Cardiac muscle cell (in vitro differentiated cells and primary cell): ENCODE measurements at regions not wholly inside any gene's neighbourhood (a gene's known extent, or its start where the extent isn't known, plus 50 kb on each side); places are given as distances from the start of the nearest gene placed in this dataset.

Experiments
- DNase-seq, 2 donors: peaks; one replicate each; pipeline versions ENCODE4 v3.0.0 to v3.0.0-alpha.2; 2010 to 2017; ENCODE audit warnings: low read depth in 1 of 2, low spot score in 1 of 2
- H3K27ac ChIP-seq: fragments of 200-600 bp; sonication (generic); 2 replicates; pipeline ENCODE4 v1.5.1; 2016
- H3K27me3 ChIP-seq: fragments of 200-600 bp; sonication (generic); 2 replicates; pipeline ENCODE4 v1.6.0; 2016; ENCODE audit warnings: control low read depth
- H3K36me3 ChIP-seq: fragments of 200-600 bp; sonication (generic); 2 replicates; pipeline ENCODE4 v1.5.1; 2016; ENCODE audit warnings: control low read depth
- H3K4me1 ChIP-seq: fragments of 200-600 bp; sonication (generic); 2 replicates; pipeline ENCODE4 v1.8.1; 2017; ENCODE audit warnings: low read depth, mild to moderate bottlenecking, mixed run types
- H3K4me3 ChIP-seq: fragments of 200-600 bp; sonication (generic); 2 replicates; pipeline ENCODE4 v1.5.1; 2016; ENCODE audit warnings: mild to moderate bottlenecking
- H3K9me3 ChIP-seq: fragments of 200-600 bp; sonication (generic); 2 replicates; pipeline ENCODE4 v1.5.1; 2017; ENCODE audit warnings: low read depth, mild to moderate bottlenecking, control low read depth
- TF ChIP-seq, protein P1 (sequence below): IDR thresholded peaks from 2 replicates; pipeline ENCODE4 v1.5.1; 2012; ENCODE audit warnings: low read depth, mild to moderate bottlenecking, low read length

- TF ChIP-seq, protein P1, sequence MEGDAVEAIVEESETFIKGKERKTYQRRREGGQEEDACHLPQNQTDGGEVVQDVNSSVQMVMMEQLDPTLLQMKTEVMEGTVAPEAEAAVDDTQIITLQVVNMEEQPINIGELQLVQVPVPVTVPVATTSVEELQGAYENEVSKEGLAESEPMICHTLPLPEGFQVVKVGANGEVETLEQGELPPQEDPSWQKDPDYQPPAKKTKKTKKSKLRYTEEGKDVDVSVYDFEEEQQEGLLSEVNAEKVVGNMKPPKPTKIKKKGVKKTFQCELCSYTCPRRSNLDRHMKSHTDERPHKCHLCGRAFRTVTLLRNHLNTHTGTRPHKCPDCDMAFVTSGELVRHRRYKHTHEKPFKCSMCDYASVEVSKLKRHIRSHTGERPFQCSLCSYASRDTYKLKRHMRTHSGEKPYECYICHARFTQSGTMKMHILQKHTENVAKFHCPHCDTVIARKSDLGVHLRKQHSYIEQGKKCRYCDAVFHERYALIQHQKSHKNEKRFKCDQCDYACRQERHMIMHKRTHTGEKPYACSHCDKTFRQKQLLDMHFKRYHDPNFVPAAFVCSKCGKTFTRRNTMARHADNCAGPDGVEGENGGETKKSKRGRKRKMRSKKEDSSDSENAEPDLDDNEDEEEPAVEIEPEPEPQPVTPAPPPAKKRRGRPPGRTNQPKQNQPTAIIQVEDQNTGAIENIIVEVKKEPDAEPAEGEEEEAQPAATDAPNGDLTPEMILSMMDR = no peak
- Histone ChIP-seq H3K27me3 (no peaks in the 10 kb centered on the region), H3K4me1 (peaks cover 53% of the 10 kb centered on the region), H3K9me3 (no peaks in the 10 kb centered on the region), H3K27ac (peak overlapping the region; percentile 94), H3K4me3 (peak overlapping the region; percentile 8), H3K36me3 (no peaks in the 10 kb centered on the region)
- peak; percentile 0 to 93 for DNase-seq
Measured at GRCh38 chr6:97669191-97670031, 386.4 kb upstream of the MMS22L start.

DNA sequence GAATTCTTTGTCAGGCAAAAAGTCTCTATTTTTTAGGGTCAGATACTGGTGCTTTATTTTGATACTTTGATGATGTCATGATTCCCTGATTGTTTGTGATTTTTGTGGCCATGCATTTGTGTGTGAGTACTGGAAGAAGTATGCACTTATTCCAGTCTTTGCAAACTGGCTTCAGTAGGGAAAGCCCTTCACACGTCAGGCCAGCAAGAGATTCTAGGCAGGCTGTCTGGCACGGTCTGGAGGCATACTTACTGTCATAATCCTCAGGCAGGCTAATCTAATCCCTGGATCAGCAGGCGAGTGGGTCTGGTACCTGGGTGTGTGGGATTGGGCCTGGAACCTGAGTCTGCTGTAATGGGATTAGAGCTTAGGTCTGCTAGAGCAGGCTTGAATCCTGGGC is 391.8 kb upstream of the MMS22L start:
- no peak overlapping the region for H3K4me3 ChIP-seq
- H3K9me3 ChIP-seq = no peaks in the 10 kb centered on the region
- no peak for DNase-seq
- H3K4me1 ChIP-seq = peaks cover 25% of the 10 kb centered on the region
- no peak overlapping the region for H3K27ac ChIP-seq
- H3K36me3 ChIP-seq = no peaks in the 10 kb centered on the region
- H3K27me3 ChIP-seq = no peaks in the 10 kb centered on the region
- TF ChIP-seq, protein P1 = no peak

- Histone ChIP-seq H3K27ac (no peak overlapping the region), H3K27me3 (no peaks in the 10 kb centered on the region), H3K36me3 (no peaks in the 10 kb centered on the region), H3K4me3 (no peak overlapping the region), H3K4me1 (no peaks in the 10 kb centered on the region), H3K9me3 (no peaks in the 10 kb centered on the region)
- TF ChIP-seq, protein P1 = no peak
- no peak for DNase-seq
Measured at GRCh38 chr6:97677626-97678025, 394.6 kb upstream of the MMS22L start.

DNA sequence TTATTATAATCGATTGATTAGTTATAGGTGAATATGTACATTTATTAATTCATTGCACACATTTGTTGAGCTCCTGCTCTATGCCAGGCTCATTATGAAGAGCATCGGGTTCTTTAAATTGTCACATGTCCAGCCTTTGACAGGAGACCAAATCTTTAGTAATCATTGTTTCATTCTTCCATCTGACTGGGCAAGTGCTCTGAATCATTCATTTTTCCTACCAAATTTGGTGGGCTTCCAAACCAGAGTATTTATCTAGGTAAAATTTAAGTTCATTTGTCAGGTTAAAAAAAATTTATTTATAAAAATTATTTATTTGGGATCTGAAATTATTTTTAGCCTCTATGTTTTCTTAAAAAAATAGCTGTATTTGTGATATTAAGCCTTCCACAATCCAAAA is 404.9 kb upstream of the MMS22L start:
- Histone ChIP-seq H3K27me3 (no peaks in the 10 kb centered on the region), H3K27ac (no peak overlapping the region), H3K9me3 (no peaks in the 10 kb centered on the region), H3K4me1 (no peaks in the 10 kb centered on the region), H3K4me3 (no peak overlapping the region), H3K36me3 (no peaks in the 10 kb centered on the region)
- no peak for DNase-seq
- TF ChIP-seq, protein P1 = no peak

DNA sequence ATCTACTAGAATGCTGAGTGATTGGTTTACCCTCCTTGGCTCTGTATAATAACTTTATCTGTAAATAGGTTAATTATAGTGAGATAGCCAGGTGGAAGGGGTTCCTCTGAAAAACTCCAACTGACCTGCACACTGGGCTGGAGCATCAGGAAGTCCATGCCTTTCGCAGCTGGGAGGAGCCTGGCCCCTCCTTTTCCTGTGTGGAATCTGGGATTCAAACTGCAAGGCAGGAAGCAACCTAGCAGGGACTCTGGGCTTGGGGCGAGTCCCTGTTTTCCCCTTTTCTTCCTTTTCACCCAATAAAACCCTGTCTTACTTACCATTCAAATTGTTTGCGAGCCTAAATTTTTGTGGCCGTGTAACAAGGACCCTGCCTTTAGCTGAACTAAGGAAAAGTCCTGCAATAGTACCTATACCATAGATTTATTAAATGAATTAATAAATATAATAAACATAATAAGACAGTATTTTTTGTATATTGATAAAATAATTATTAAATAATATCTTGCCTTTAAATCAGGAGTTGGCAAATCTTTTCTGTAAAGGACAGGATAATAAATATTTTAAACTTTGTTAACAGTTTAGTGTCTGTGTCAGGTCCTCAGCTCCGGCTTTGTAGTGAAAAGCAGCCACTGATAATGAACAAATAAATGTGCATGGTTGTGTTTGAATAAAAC is 406.2 kb upstream of the MMS22L start:
- Histone ChIP-seq H3K9me3 (no peaks in the 10 kb centered on the region), H3K4me1 (no peaks in the 10 kb centered on the region), H3K4me3 (no peak overlapping the region), H3K36me3 (no peaks in the 10 kb centered on the region), H3K27me3 (no peaks in the 10 kb centered on the region), H3K27ac (no peak overlapping the region)
- TF ChIP-seq, protein P1 = no peak
- no peak for DNase-seq
